Nephron (organoid): ENCODE measurements at regions not wholly inside any gene's neighbourhood (a gene's known extent, or its start where the extent isn't known, plus 50 kb on each side); places are given as distances from the start of the nearest gene placed in this dataset.

Experiments
- H3K27ac Mint-ChIP-seq, 3 experiments: 2 replicates each; pipeline ENCODE4 v1.8.0; 2020; ENCODE audit warnings: mixed read lengths in 3 of 3, mild to moderate bottlenecking in 2 of 3, moderate library complexity in 1 of 3
- H3K27me3 Mint-ChIP-seq: 2 replicates; pipeline ENCODE4 v1.8.0; 2021; ENCODE audit warnings: low read depth, mild to moderate bottlenecking, moderate library complexity, mixed read lengths
- H3K36me3 Mint-ChIP-seq: 2 replicates; pipeline ENCODE4 v1.8.0; 2020; ENCODE audit warnings: low read depth, mixed read lengths
- H3K4me1 Mint-ChIP-seq: 2 replicates; pipeline ENCODE4 v1.8.0; 2020; ENCODE audit warnings: mixed read lengths
- H3K4me3 Mint-ChIP-seq, 3 experiments: 2 replicates each; pipeline ENCODE4 v1.8.0; 2020; ENCODE audit warnings: mild to moderate bottlenecking in 3 of 3, mixed read lengths in 3 of 3, moderate library complexity in 2 of 3
- H3K9me3 Mint-ChIP-seq: 2 replicates; pipeline ENCODE4 v1.8.0; 2020; ENCODE audit warnings: mixed read lengths
- CTCF ChIP-seq, 3 experiments: fragments of 200-600 bp; sonication (generic); IDR thresholded peaks; one replicate each; pipeline ENCODE4 v1.5.0; 2021; ENCODE audit warnings: antibody characterized with exemption in 3 of 3; ENCODE audit not compliant: unreplicated experiment in 3 of 3

GRCh38 chr19:28420811-28421550 lies 792.0 kb downstream of the UQCRFS1 start:
- Mint-ChIP-seq H3K9me3 (no peaks in the 10 kb centered on the region), H3K27ac (no peak overlapping the region)
- TF ChIP-seq CTCF (IDR thresholded peaks at IDR 0.05; ENCODE audit: unreplicated experiment in 3 of 3), result no peak

GRCh38 chr19:28419312-28419711 lies 793.6 kb downstream of the UQCRFS1 start:
- no peaks in the 10 kb centered on the region for H3K36me3 Mint-ChIP-seq
- no peak overlapping the region for H3K27ac Mint-ChIP-seq
- H3K4me1 Mint-ChIP-seq, result no peaks in the 10 kb centered on the region
- H3K27me3 Mint-ChIP-seq, result peaks cover 12% of the 10 kb centered on the region
- H3K4me3 Mint-ChIP-seq, result no peak overlapping the region
- TF ChIP-seq CTCF (IDR thresholded peaks at IDR 0.05; ENCODE audit: unreplicated experiment in 3 of 3), result no peak
- H3K9me3 Mint-ChIP-seq, result no peaks in the 10 kb centered on the region

More at GRCh38 chr19:28420811-28421550, 792.0 kb downstream of the UQCRFS1 start:
- no peaks in the 10 kb centered on the region for H3K36me3 Mint-ChIP-seq
- H3K4me3 Mint-ChIP-seq, result no peak overlapping the region
- H3K27me3 Mint-ChIP-seq, result peaks cover 18% of the 10 kb centered on the region
- peaks cover 14% of the 10 kb centered on the region for H3K4me1 Mint-ChIP-seq

- no peaks in the 10 kb centered on the region for H3K9me3 Mint-ChIP-seq
- no peak overlapping the region for H3K27ac Mint-ChIP-seq
- TF ChIP-seq CTCF (IDR thresholded peaks at IDR 0.05; ENCODE audit: unreplicated experiment in 3 of 3), result no peak
- peaks cover 7% of the 10 kb centered on the region for H3K27me3 Mint-ChIP-seq
- H3K4me1 Mint-ChIP-seq, result no peaks in the 10 kb centered on the region
- no peaks in the 10 kb centered on the region for H3K36me3 Mint-ChIP-seq
- H3K4me3 Mint-ChIP-seq, result no peak overlapping the region
Measured at GRCh38 chr19:28417361-28417760, 795.6 kb downstream of the UQCRFS1 start.

- no peak overlapping the region for H3K4me3 Mint-ChIP-seq
- no peaks in the 10 kb centered on the region for H3K9me3 Mint-ChIP-seq
- no peak overlapping the region for H3K27ac Mint-ChIP-seq
- peaks cover 7% of the 10 kb centered on the region for H3K27me3 Mint-ChIP-seq
- no peaks in the 10 kb centered on the region for H3K4me1 Mint-ChIP-seq
- no peak for TF ChIP-seq CTCF (IDR thresholded peaks at IDR 0.05; ENCODE audit: unreplicated experiment in 3 of 3)
- H3K36me3 Mint-ChIP-seq, result no peaks in the 10 kb centered on the region
Measured at GRCh38 chr19:28416245-28416644, 796.7 kb downstream of the UQCRFS1 start.

GRCh38 chr19:28414748-28415147 lies 798.2 kb downstream of the UQCRFS1 start:
- no peaks in the 10 kb centered on the region for H3K9me3 Mint-ChIP-seq
- no peak overlapping the region for H3K4me3 Mint-ChIP-seq
- H3K27me3 Mint-ChIP-seq, result peaks cover 7% of the 10 kb centered on the region
- no peak for TF ChIP-seq CTCF (IDR thresholded peaks at IDR 0.05; ENCODE audit: unreplicated experiment in 3 of 3)
- no peaks in the 10 kb centered on the region for H3K36me3 Mint-ChIP-seq
- H3K4me1 Mint-ChIP-seq, result no peaks in the 10 kb centered on the region
- H3K27ac Mint-ChIP-seq, result no peak overlapping the region

GRCh38 chr19:28409859-28410258 lies 803.1 kb downstream of the UQCRFS1 start:
- Mint-ChIP-seq H3K4me3 (no peak overlapping the region), H3K4me1 (peaks cover 24% of the 10 kb centered on the region), H3K27ac (no peak overlapping the region), H3K27me3 (peaks cover 33% of the 10 kb centered on the region), H3K36me3 (no peaks in the 10 kb centered on the region), H3K9me3 (no peaks in the 10 kb centered on the region)
- no peak for TF ChIP-seq CTCF (IDR thresholded peaks at IDR 0.05; ENCODE audit: unreplicated experiment in 3 of 3)
